ENCODE measurements at regions not wholly inside any gene's neighbourhood (a gene's known extent, or its start where the extent isn't known, plus 50 kb on each side); places are given as distances from the start of the nearest gene placed in this dataset.
"Not testable (repeated sequence)": the region's sequence is repeated elsewhere in the genome, so short reads cannot be mapped to it uniquely, and the experiment has no call there.

- not testable (repeated sequence) for ATAC-seq, DNase-seq
Observed at GRCh38 chr12:76292891-76293290, 55.3 kb downstream of the BBS10 start.

GRCh38 chr12:76292305-76292704, 55.9 kb downstream of the BBS10 start:
- not testable (repeated sequence) for ATAC-seq, DNase-seq

GRCh38 chr12:76290963-76291859, 57.0 kb downstream of the BBS10 start:
- ATAC-seq (no peak), DNase-seq (no peak)

DNA sequence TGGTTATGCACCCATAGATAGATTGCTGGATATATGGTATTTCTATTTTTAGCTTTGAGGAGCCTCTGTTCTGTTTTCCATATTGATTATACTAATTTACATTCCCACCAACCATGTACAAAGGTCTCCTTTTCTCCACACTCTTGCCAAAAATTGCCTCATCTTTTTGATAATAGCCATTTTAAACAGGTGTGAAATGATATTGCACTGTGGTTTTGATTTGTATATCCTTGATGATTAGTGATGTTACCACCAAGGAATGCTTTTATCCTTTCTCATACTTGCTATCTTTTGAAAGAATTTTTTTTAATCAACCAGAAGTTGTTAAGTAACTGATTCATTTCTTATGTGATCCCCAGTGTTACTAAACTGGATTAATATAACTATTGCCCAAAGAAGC, 60.0 kb downstream of the BBS10 start:
- ATAC-seq (no peak), DNase-seq (no peak)

DNA sequence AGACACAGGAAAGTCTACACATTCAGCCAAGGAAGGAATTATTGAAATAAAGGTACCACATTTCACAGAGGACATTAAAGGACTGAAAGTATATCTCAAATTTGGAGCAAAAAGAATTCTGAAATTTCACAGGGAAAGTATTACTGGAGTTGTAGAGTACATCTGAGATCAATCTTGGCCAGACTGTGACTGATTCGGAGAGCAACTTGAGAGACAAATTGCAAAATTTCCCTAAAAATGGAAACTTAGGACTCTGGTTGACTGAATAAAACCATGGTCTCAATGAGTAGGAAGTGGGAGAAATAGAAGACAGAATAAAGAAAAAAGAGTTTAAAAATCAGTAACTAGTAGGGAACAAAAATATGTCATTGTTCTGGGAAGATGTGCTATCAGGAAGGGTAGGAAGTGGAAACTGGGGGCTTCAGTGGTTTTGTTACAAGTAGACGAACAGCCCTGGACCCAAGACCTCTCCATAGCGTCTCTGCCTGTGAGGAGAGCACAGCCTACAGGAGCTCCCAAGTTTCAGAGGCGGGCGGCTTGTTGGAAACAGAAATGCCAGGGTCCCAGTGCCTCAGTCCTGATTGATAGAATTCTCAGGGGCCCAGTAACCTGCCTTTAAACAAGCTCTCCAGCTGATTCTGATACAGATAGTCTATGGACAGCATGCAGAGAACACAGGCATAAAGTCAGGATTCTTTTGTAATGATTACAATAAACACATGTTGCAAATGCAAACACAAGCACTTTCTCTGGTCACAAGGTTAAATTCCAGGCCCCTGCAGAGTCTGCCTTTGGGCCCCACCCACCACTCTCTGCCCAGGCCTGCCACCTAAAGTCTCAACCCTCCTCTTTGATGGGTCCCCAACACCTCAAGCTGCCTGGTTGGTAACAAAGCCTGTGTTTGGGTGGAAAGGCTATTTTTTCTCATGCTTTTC, 63.1 kb downstream of the BBS10 start:
- no peak for ATAC-seq
- no peak for DNase-seq

GRCh38 chr12:76282744-76283143, 65.5 kb downstream of the BBS10 start:
- ATAC-seq, result no peak
- DNase-seq, result no peak

DNA sequence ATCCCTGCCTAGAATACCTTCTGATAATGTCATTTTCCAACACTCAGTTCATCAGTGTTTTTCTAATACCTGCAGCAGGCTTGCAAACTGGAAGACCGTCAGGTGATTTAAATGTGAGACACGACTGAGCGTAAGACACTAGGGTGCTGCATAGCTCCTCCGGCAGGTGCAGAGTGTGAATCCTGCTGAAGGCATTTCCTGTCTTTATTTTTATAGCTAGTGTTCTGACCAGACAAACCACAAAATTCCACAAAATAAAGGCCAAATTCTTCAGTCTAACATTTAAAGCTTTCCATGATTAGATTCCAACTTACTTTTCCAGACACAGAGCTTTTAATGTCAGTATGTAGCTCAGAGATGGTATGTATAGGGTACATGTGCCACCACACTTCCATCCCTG, 70.7 kb downstream of the BBS10 start:
- DNase-seq (no peak), ATAC-seq (no peak)

DNA sequence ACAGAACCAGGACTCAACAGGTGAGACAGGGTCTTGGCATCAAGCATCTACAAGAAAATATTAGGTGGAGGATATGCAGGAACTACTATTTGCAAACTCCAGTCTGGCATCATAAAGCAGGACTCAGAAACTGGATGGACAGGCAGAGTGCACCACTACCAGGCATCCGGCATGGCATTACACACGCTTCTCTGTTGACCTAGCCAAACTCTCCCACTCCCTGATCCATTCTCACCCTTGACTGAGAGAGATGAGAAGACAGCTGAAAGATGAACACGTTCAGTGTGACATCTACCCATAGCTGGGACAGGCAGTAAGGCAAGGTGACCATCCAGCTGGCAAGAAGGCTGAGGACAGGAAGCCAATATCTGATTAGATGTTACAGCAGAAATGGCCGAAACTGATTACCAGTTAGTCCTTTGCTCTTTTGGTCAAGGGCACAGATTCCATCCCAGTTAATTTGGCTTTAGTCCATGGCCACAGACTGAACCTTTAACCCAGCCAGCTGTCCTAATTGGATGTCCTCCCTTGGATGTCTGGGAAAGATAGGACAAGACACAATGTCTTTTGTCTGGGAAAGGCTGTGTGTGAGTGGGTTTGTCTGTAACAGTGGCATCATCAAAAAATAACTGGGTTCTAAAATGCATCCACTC, 71.6 kb downstream of the BBS10 start:
- ATAC-seq (no peak), DNase-seq (no peak)

GRCh38 chr12:76275511-76276093, 72.6 kb downstream of the BBS10 start:
- DNase-seq (no peak), ATAC-seq (no peak)

GRCh38 chr12:76274420-76275083, 73.7 kb downstream of the BBS10 start:
- ATAC-seq (peak; percentile 87), DNase-seq (peak; percentile 33)

DNA sequence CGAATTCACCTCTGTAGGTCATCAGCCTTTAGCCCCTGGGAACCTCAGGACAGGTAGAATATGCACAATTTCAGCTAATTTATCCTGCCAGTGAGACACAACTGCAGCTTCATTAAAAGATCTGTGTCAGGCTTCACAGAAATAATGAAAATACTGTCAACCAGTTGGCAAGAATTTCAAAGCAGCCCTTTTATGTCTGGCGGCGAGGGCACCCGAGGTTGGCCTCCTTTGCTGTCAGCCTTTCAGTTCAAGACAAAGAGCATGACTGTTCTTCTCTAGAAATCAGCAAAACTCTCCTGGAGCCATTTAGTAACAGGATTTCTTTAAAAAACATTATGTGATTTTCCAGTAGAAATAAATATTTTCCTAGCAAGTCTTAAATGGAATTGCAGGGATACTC, 75.9 kb downstream of the BBS10 start:
- ATAC-seq (no peak), DNase-seq (no peak)

DNA sequence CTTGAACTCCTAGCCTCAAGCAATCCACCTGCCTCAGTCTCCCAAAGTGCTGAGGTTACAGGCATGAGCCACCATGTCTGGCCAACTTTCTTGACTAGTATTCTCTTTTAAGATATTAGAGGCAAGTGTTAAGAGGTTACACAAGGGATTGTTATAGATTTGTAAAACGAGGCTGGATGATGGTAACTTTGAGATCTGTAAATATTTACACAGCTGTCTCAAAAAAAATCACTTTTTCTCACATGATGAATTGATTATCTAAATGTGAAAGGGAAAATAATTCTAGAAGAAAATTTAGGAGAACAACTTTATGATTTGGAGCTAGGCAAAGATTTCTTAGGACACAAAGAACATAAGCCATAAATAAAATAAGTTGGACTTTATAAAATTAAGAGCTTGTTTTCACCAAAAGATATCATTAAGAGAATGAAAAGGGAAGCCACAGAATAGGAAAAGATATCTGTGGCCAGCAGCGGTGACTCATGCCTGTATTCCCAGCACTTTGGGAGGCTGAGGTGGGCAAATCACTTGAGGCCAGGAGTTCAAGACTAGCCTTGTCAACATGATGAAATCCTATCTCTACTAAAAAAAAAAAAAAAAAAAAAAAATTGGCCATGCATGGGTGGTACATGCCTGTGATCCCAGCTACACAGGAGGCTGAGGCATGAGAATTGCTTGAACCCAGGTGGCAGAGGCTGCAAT, 77.4 kb downstream of the BBS10 start:
- ATAC-seq, result no peak
- DNase-seq, result no peak

DNA sequence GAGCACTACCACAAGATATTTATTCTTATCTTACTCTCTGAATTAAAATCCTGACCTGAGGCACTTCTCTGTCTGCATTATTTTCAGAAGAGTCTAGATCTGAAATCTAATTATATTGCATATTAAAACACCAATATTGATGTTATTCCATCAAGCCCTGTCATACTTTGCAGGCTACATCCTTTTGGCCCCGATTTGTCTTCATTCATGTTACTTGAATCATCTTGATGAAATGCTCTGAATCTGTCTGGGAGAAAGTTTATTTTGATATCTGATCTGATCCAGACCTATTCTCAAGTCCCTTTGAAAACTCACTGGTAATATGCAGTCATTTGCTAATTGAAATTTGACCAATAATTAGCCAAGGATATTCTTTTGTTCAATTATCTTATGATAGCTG, 79.9 kb downstream of the BBS10 start:
- DNase-seq, result no peak

DNA sequence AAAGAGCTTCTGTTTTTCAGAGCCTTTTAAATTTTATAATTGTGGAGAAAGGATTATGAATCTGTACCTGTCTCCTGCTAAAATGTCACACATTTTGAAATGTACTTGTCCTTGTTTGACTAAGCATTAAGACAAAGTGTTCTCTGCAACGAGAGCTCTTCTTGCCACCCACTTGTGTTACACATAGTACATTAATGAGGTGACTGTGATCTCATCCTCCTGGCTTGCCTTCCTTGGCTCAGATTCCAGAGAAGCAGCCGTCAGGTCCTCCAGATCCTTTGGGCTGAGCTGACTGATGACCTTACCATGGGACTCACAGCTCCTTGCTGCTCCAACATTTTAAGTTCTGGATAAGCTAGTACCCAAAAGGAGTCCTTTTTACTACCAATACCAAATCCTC, 81.4 kb downstream of the BBS10 start:
- ATAC-seq (no peak), DNase-seq (no peak)

More for the DNA sequence above, 79.9 kb downstream of the BBS10 start:
- no peak for ATAC-seq

GRCh38 chr12:76265424-76266180, 82.6 kb downstream of the BBS10 start:
- ATAC-seq, result no peak
- DNase-seq, result no peak

GRCh38 chr12:76264611-76265012, 83.6 kb downstream of the BBS10 start:
- DNase-seq, result no peak

DNA sequence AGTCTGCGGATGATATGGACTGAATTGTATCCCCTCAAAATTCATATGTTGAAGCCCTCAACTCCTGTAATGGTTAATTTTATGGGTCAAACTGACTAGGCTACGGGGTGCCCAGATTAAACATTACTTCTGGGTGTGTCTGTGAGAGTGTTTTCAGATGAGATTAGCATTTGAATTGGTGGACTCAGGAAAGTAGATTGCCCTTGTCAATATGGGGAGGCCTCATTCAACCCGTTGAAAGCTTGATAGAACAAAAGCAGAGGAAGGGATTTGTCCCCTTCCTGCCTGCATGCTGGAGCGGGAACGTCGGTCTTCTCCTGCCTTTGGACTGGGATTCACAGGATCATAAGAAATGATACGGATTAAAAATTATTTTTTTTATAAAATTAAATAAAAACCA, 84.5 kb downstream of the BBS10 start:
- DNase-seq (no peak), ATAC-seq (no peak)

More at GRCh38 chr12:76264611-76265012, 83.6 kb downstream of the BBS10 start:
- peak; percentile 46 for ATAC-seq

DNA sequence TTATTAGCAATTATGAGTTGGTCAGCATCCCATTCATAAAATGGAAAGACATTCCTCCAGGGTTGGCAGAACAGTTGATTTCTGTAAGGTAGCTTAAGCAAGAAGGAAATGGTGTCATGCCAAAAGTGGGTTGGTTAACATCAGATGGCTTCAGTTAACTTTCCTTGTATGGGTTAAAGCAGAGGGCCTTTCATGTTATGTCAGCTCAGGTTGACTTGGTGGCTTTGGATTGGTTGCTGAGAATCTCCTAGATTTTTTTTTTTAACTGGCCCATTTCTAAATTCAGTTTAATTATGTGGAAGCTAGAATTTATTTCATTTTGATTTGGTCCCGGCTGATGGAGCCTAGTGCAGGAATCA, 87.8 kb downstream of the BBS10 start:
- no peak for ATAC-seq
- DNase-seq, result no peak

DNA sequence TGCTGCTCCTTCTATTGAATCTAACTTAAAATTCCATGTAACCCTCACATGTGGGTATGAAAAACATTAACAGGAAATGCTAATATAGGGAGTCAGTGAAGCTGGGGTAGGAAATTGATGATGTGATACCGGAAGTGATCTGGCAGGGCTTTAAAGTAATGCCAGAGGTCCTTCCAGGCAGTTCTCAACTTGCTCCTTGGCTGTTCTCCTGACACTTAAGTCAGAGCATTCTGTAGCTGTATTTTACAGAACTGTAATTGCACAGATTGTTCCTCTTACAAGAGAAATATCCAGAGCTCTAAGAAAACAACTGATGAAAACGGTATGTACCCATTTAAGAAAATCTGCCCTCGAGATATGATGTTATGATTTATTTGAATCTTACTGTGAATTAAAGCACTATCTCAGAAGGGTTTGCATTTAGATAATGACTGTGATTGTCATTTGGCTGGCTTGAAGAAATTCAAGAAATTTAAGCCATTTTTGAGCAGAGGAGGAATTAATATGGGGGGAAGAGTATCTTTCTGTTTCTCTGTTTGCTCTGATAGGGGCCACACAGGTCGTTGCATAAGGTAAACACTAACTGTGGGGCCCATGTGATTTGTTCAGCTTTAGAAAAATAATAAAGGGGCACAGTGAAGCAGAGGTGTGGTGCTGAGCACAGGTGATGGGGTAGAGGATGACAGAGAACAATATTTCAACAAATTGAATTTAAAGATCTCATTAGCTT, 88.4 kb downstream of the BBS10 start:
- ATAC-seq (no peak), DNase-seq (no peak)
